GM21423 (cell line): ENCODE measurements at regions not wholly inside any gene's neighbourhood (a gene's known extent, or its start where the extent isn't known, plus 50 kb on each side); places are given as distances from the start of the nearest gene placed in this dataset.

ENCODE experiments used
- ATAC-seq: cut with Tn5 transposase; IDR thresholded peaks from one replicate; pipeline ENCODE4 v1.9.1; 2021; ENCODE audit warnings: mild to moderate bottlenecking, moderate library complexity; ENCODE audit not compliant: unreplicated experiment

- ATAC-seq, result no peak
Observed at GRCh38 chr1:184302346-184302745, 84.5 kb upstream of the C1orf21 start.

GRCh38 chr1:184310157-184310819, 76.5 kb upstream of the C1orf21 start:
- ATAC-seq, result no peak

- ATAC-seq, result no peak
Observed at GRCh38 chr1:184311580-184311979, 75.2 kb upstream of the C1orf21 start.

GRCh38 chr1:184315254-184315653, 71.6 kb upstream of the C1orf21 start:
- ATAC-seq, result no peak

GRCh38 chr1:184319879-184320278, 67.0 kb upstream of the C1orf21 start:
- ATAC-seq, result no peak

GRCh38 chr1:184322253-184322652, 64.6 kb upstream of the C1orf21 start:
- ATAC-seq, result no peak

GRCh38 chr1:184324972-184325371, 61.9 kb upstream of the C1orf21 start:
- ATAC-seq, result no peak

- ATAC-seq, result no peak
Observed at GRCh38 chr1:184326278-184326677, 60.6 kb upstream of the C1orf21 start.

- ATAC-seq, result no peak
Observed at GRCh38 chr1:184329245-184329953, 57.4 kb upstream of the C1orf21 start.

- ATAC-seq, result no peak
Observed at GRCh38 chr1:184329962-184330868, 56.6 kb upstream of the C1orf21 start.

- no peak for ATAC-seq
Observed at GRCh38 chr1:184330875-184331274, 56.0 kb upstream of the C1orf21 start.
